A172 (cell line): ENCODE measurements at regions not wholly inside any gene's neighbourhood (a gene's known extent, or its start where the extent isn't known, plus 50 kb on each side); places are given as distances from the start of the nearest gene placed in this dataset.

Source experiments
- DNase-seq: peaks from one replicate; pipeline ENCODE4 v3.0.0-alpha.2; 2015; ENCODE audit warnings: low spot score

DNA sequence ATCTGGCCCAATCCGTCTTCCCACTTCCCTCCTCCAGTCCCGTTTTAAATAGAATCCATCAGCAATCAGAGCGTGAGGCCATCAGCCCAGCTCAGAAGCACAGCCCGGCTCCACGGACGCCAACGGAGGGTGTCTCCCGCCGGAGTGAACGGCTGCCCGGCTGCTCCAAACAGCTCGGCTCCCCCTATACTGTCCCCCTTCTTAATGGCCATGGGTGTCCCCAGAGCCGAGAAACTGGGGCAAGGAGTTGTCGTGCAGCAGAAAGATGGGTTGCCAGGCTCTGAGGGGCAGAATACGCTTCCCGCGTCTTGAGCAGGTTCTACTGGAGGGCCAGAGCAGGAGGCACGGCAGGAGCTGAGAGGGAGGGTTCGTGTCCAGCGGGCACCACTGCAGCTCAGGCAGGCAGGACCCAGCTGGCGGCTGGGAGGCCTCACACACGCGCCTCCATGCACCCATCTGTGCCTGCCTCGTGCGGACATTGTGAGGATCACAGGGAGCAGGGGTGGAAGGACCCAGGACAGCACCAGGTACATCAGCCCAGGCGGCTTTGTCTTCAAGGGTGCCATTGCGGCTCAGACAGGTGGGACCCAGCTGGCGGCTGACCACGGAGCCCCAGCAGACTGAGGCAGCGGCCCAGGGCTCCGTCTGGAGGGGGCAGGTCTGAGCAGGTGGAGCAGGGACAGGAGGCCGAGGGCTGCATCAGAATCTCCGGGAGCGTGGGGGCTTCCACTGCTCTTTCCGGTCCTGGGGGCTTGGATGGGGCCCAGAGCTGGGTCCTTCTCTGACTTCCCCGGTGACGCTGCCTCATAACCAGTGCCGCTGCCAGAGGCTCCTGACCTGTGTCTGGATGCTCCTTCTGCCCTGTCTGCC is 882.7 kb downstream of the BRD1 start:
- no peak for DNase-seq

DNA sequence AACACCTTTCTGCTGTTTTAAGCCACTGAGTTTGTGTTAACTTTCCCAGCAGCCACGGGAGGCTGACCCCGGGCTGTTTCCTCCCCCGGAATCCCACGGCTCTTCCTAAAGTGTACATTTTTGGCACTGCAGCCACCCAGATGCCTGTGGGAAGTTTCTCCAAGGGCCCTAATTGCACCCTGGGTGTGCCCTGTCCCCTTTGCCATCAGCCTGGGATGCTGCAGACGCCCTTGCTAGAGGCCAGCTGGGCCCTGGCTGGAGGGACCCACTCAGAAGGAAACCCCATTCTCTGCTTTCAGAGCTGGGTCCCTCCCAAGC is 883.3 kb downstream of the BRD1 start:
- DNase-seq = no peak

DNA sequence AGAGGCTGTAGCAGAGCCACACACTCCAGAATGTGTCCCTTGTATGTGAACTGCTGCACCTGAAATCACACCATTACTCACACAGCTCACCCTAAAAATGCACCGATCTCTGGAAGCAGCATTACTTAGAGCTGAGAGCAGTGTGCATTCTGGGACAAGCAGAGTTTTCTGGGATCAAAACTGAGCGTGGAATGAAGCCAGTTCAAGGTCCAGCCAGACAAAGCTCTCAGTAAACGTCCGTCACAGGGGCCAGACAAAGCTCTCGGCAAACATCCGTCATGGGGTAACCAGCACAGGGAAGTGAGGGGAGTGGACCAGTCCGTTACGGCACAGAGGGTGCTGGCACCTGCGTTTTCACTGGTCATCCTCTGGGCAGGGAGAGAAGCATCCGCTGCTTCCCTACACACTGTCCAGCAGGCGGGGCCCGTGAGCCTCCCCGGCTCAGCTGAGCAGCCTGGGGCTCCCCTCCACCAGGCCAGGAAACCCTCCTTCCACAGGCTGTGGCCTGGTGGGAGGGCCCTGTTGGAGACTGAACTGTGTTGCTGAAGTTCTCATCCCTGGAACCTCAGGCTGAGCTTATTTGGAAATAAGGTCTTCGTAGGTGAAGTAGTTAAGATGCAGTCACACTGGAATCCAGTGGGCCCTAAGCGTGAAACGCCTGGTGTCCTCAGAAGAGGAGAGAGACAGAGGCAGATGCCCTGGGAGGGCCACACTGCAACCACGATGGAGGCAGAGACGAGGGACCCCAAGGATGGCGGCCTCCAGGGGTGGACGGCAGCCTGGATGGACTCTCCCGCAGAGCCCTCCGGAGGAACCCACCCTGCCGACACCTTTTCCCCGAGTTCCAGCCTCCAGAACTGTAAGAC is 883.9 kb downstream of the BRD1 start:
- DNase-seq = no peak

DNA sequence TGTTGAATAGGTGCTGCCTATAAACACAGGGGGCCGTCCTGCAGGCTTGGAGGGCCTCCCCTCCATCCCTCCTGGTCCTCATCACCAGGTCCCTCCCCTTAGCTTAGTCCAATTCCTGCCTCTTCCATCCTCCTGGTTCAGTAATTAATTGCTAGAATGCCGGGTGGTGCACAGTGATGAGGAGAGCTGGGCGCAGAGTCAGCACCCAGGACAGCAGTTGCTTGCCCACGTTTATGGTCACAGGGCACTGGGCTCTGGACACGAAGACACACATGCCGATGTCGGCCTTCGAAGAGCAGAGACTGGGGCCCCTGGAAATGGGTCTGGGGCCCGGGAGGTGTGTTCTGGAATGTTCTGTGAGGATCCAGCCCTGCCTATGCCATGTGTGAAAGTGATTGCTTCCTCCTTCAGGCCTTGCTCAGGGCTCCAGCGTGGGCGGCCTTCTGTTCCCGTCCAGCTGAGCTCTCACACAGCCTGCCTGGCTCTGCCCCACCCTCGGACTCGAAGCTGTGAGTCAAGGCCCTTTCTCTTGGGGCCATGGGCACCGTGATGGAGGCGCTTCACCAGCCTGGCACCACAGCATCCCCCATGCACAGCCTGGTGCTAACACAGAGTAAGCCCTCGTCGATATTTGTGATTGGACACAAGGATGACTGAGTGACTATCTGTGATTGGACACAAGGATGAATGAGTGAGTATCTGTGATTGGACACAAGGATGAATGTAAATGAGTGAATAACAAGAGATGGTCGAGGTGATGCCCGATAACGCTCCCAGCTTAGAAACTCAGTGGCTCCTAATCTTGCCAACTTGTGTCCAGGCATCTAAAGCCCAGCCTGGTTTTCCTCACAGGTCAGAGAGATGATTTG is 884.7 kb downstream of the BRD1 start:
- no peak for DNase-seq

DNA sequence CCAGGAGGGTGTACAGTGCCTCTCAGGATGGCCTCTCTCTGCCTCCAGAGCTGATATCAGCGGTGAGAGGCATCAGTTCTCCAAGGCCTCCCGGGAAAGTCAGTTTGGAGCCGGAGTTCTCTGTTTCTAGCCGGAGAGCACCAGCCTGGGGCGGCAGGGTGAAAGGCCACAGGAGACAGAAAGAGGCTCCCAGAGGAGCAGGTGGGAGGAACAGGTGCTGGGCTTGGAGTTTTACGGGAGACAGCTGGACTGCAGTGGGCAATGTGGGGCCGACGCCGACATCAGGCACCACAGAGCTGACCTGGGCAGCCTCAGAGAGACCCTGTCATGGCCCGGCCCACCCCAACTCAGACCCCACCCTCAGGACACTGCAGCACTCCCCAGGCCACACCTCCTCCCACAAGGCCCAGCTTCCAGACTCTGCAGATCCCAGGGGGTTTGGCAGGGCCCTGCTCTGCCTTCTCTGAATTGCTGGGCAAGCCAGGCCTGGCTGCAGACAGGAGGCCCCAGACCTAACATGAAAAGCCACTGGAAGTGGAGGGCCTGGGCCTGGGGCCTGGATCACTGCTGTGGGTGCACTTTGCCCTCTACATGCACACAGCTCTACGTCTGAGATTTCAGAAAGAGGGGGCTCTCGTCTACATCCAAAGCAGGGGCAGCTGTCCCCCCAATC is 885.6 kb downstream of the BRD1 start:
- no peak for DNase-seq

DNA sequence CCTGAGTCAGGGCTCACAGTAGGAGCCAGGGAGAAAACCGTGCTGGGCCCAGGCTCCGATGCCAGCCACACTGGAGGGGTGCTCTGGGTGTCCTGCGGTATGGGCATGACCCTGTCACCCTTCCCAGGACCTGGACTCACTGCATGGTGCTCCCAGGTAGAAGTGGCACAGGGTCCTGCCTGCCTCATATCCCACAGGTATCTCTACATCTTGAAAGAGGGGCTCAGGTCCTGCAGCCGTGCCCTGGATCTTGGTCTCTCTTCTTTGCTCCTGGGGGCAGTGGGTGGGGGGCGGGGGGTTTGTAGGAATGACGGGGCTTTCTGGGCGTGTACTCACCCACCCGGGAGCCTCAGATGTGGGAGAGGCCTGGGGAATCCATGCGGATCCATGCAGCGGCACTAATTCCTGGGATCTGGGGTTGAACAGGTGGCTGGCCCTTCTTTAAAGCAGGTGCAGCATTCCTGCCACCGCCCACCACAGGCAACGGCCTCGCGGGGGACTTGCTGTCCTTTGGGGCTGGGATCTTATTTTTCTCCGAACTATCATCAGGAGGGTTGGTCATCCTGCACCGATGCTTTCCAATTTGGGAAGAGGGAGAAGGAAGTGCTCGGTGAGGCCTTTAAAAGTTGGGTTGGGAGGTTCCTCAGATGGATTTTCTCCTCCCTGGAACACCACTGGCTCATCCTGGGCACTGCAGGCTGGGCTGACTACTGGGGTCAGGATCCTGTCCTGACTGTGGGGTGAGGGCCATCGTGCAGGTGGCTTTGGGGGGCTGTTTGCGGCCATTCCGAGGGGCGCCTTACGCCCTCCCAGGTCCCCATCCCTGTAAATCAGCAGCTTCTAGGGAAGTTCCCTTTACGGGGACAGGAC is 886.4 kb downstream of the BRD1 start:
- no peak for DNase-seq

DNA sequence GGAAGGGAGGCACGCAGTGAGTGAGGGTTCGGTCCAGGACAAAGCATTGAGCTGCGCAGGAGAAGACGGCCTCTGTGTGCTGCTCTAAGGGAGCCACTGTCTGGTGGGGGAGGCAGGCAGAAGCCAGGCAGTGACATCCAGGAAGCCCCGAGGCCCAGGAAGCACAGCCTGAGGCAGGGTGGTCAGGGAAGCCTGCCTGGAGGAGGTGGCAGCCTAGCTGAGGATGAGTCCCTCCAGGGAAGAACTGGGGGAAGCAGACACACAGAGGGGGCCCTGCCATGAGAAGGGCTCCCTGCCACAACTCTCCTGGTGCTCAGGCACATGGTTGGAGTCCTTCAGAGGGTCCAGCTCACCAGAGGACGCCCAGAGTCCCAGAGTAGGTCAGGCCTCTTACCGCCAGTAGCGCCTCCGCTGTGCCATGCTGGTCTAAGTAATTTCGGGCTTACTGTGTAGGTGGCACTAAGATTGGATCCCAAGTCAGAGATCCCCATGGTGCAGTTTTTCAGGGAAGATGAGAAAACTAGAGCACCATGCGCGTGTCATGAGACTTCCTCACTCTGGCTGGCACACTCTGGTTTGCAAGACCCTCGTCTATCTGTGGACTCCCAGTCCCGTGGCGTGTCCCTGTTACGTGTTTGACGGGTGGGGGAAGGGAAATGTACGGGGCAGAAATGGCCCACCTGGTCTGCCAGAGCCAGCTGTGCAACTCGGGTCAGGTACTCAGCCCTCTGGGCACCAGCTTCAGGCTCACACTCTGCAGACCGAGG is 887.2 kb downstream of the BRD1 start:
- DNase-seq = no peak

DNA sequence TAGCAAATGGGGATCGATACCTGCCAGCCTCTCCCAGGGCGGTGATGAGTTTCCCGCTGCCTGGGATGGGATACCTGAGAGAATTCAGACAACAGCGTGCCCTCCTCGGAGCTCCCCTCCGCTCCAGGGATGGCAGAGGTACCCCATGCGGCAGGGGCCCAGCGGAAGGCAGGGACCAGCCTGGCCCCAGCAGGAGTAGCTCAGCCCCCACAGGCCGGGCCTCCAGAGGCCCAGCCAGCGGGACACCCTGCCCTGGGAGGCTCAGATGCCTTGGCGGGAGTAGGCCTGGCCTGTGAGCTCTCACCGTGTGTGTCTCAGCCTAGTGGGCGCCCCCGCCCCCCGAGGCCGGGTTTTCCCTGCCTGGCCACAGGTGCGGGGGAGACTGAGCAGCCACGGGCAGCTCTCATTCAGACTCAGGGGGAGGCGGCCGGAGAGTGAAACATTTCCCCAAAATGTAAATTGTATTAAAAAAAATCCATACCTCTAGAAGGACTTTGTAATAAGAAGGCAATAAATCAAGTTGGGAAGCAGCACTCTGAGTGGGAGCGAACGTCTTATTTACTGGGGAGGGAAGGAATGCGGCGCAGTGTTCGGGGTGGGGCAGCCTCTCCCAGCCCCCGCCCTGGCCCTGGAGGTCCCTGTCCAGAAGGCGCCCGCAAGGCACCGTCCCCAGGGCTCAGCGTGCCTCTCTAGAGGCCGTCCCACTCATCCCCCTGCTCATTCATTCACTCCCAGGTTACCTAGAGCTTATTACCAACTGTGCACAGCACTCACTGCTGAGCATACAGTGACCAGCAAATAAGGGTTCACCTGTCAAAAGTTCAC is 888.0 kb downstream of the BRD1 start:
- DNase-seq = no peak

DNA sequence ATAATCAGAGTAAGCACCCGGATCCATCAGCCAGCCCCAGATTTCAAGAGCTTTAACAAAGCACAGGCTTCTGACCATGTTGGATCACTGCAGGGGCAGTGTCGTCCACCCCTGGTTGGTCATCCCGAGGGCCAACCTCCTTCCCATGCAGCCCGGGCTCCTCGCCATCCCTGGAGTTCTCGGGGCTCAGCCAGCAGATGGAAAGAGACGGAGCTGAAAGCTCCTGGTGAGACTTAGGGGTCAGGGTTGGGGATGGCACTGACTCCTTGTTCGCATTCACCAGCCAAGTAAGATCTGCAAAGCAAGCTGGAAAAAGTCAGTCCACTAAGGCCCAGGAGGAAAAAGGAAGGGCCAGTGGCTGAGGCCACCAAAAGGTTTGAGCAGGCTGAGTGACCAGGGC is 888.9 kb downstream of the BRD1 start:
- no peak for DNase-seq

DNA sequence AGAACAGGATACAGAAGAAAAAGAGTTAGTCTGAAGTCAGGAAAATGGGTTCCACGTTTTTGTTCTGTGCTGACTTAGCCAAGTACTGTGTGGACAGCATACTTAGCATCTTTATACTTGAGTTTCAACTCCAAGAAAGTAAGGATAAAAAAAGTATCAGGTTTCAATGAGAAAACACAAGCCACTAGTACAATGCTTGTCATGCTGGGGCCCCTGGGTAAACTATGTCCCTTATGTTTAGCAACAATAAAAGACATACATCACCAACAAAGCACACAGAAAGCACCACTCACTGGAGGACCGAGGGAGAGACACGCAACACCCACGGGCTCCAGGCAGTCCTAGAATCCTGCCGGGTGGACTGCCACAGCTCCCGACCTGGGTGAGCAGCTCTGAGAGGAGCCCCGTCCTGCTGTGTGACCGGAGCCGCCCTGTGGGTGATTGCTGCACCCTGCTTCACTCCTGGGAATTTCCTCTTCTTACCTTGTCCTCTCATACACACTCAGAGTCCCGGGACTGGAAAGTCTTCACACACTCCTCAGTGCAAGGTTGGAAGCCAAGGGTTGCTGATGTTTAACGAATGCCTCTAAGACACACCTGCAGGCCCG is 890.5 kb downstream of the BRD1 start:
- no peak for DNase-seq

DNA sequence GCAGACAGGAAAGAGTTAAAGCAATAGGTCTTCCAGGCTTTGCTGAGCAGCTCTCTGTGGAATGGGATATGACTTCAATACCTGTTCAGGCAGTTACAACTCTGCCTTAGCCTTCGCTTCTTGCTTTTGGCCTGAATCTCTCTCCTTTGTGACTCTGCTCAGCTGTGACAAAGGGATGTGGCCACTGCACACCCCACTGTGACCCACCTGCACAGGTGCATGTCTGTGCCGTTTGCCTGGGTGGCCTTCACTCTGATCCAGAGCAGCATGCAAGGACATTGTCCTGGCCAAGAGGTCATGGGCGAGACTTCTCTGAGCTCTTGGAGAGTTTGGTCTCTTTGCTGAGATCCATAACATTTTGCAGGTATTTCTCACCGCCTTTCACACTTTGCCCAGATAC is 891.3 kb downstream of the BRD1 start:
- no peak for DNase-seq

DNA sequence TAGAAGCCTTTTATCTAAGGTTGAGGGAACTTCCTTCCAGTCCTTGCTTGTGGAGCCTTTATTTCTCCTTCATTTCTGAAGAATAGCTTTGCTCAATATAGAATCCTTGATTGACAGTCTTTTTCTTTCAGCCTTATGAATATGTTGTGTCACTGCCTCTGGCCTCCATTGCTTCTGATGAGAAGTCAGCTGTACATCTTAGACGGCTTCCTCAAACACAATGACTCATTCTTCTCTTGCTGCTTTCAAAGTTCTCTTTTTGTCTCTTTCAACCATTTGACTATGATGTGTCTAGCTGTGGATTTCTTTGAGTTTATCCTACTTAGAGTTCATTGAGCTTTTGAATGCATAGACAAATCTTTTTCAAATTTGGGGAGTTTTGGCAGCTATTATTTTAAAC is 893.2 kb downstream of the BRD1 start:
- DNase-seq = no peak

DNA sequence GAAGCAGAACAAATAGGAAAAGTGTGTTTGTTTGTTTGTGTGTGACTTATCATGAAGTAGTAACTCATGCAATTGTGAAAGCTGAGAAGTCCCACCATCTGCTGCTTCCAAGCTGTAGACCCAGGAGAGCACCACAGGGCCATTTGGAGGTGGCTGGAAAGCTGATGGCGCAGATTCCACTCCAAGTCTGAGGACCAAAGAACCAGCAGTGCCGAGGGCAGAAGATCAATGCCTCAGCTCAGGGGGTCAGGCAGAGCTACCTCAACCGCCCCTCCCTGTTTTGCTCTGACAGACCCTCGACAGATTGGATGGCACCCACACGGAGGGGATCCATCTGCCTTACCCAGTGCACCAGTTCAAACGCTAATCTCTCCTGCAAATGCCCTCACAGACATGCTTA is 896.2 kb downstream of the BRD1 start:
- no peak for DNase-seq

DNA sequence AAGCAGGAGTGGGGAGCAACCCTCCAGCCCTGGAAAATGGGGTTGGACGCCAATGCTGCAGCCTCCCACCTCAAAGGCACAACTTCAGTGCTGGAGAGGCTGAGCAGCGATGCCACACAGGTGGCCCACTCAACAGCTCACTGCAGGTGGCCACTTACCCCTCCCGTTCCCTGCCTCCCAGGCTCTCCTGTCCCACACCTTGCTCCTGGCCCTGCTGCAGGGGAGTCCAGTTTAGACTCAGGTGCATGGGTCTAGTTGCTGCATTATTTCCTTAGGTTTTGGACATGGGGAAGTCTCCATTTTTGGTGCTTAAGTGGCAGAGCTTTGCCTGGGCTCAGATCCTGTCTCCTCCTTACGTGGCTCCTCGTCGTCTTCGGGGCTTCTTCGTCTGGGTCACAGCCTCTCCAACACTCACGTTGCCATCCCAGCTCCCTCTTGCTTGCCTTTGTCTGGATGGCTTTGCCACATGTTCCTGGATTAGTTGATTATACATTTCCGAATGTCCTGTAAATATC is 898.3 kb downstream of the BRD1 start:
- no peak for DNase-seq

DNA sequence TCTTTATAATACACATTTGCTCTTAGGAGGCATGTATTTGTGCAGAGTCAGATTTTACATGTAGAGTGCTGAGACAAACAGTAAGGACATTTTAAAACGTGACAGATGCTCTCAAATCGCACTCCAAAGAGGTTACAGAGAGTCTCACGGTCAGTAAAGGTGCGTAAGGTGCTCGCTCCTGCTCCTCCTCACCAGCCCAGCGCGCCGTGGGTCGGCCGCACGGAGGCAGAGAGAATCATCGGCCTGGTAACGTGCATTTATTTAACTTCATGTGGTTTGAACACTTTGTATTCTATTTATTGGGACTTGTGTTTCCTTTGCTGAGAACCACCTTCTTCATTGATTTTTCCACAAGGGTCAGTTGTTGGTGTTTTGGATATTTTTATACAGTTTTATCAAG is 900.1 kb downstream of the BRD1 start:
- no peak for DNase-seq

DNA sequence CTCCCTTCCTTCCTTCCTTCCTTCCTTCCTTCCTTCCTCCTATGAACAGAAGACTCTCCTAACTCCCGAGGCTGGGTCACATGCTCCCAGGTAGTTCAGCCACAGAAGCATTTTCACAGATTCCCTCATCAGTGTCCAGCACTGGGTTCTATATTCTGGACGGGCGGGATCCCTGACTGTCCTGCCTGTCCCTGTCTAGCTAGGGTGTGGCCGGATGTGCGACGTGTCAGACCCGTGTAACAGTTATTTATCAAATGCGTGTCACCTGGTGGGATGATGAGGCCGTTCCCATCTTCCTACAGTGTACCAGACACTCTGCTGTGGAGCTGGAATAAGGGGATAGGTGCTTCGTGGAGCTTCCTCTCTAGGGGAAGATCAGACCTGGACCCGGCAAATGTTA is 901.0 kb downstream of the BRD1 start:
- no peak for DNase-seq

DNA sequence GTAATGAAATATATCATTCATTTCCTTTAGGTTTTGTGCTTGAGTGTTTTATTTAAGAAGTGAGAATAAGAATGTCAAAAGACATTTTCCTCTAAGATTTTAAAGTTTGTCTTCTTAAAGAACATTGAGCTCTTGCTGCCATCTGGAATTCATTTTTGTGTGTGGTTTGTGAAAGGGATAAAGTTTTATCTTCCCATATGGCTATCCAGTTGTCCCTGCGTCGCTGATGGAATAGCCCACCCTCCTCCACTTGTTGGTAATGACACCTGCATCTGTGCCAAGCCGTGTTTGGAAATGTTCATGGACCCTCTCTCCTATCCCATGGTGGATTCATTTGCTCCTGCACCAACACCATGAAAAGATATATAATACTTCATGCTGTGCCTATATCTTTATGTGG is 901.5 kb downstream of the BRD1 start:
- DNase-seq = no peak

DNA sequence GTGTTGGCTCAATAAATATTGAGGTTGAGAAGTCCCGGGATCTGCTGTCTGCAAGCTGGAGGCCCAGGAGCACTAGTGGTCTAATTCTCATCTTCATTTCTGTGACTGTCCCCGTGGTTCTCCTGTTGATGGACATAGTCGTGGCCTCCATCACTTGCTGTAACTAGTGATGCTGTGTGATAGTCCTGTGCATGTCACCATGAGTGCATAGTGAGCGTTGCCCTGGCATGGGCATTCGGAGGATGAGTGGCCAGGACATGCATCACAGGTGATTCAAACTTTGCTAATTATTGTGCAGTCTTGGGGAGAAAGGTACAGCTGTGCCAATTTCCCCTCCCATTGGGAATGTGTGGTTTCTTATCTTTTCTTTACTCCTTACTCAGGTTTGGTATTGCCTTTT is 902.2 kb downstream of the BRD1 start:
- no peak for DNase-seq
